HG03095 (cell line): ENCODE measurements at regions not wholly inside any gene's neighbourhood (a gene's known extent, or its start where the extent isn't known, plus 50 kb on each side); places are given as distances from the start of the nearest gene placed in this dataset.

Experiments used
- ATAC-seq: cut with Tn5 transposase; IDR thresholded peaks from one replicate; pipeline ENCODE4 v1.9.1; 2021; ENCODE audit warnings: moderate library complexity; ENCODE audit not compliant: unreplicated experiment

DNA sequence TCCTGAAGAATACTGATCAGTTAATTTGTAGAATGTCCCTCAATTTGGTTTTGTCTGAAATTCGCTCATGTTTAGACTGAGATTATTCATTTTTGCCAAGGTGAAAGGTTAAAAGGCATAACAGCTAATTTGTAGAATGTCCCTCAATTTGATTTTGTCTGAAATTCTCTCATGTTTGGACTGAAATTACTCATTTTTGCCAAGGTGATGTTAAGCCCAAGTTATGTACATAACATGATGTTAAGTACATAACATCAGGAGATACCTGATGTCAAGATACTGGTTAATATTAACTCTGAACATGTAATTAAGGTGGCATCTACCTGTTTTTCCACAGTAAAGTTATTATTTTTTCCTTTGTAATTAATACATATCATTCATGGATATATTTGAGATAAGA lies 243.4 kb upstream of the PMFBP1 start:
- ATAC-seq, result no peak

- ATAC-seq, result no peak
Observed at GRCh38 chr16:72410492-72410891, 238.5 kb upstream of the PMFBP1 start.

- ATAC-seq, result no peak
Observed at GRCh38 chr16:72409423-72409822, 237.5 kb upstream of the PMFBP1 start.

DNA sequence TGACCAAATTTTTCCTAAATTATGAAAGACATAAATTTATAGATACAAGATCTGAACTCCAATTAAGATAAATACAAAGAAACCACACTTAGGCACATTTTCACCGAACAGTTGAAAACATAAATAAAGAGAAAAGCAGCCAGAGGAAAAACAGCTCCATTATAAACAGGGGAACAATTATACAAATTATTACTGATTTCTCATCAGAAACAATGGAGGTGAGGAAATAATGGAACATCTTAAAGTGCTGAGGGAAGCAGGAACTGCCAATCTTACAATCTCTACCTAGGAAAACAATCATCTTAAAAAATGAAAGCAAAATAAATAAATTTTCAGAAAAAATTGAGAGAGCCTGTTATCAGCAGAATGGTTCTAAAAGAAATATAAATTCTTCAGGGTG lies 234.4 kb upstream of the PMFBP1 start:
- ATAC-seq, result no peak

- no peak for ATAC-seq
Observed at GRCh38 chr16:72404299-72404698, 232.3 kb upstream of the PMFBP1 start.

- no peak for ATAC-seq
Observed at GRCh38 chr16:72401084-72401361, 229.1 kb upstream of the PMFBP1 start.

DNA sequence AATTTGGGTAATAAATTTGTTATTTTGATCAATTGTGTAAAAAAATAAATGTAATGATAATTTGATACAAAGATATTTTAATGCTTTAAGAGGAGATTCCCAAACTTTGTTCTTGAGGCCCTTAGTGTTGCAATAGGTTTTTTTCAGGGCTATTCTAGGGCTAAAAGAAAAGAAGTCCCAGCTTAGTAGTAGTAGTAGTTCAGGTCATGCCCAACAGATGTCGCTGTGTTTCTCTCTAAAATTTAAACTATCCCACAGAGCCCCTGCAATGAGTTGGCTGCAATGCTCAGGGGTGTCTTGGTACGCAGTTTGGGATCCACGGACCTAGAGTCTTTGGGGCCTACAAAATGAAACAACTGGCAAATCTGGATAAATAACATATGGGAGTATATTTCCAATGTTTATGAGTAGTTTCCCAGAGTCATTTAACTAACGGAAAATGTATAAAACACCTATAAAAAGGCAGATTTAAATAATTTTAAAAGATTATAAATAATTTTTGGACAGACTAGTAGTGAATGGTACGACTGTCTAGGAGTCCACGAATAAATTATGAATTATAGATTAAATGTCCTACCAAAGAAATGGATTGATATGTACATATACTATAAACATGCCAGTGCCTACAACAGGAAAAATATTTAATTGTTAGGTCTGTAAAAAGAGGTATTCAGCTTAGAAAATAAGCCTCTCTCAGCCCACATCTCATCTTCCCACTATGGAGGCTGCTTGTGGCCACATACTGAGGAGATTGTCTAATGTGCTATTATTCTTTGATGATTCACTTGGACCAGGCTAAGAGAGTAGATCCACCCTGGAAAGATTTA lies 228.5 kb upstream of the PMFBP1 start:
- ATAC-seq, result no peak

GRCh38 chr16:72399811-72400210 lies 227.9 kb upstream of the PMFBP1 start:
- ATAC-seq, result no peak

GRCh38 chr16:72397876-72398275 lies 225.9 kb upstream of the PMFBP1 start:
- no peak for ATAC-seq

DNA sequence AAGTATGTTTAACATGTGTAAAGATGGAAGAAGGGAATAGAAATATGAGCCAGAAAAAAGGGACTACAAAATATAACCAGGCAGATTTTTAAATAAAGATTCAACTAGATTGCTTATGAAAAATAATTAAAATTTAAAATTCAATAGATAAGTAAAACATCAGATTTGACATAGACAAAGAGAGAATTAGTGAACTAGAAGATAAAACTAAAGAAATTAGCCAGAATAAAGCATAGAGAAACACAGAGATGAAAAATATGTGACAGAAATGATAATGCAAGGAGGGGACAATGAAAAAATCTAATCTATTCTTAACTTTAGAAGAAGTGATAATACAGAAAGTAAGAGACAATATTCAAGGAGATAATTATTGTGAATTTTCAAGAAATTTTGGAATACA lies 222.6 kb upstream of the PMFBP1 start:
- no peak for ATAC-seq

DNA sequence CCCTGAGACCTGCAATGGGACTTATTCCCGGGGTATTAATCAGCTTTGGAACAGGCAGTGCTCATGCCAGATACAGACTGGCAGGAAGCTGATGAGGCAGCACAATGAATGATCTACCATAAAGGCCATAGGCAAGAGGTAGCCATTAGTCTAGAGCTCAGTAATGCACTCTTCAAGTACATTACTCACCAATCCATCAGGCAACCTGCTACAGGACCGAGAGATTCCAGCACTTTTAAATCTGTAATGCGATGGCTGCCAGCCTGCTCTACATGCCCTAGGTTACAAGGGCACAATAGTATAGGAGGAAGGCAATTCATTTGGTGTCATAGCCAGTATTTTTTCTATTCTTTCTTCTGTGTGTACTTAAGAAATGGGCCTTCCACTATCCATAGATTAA lies 217.8 kb upstream of the PMFBP1 start:
- no peak for ATAC-seq

- ATAC-seq, result no peak
Observed at GRCh38 chr16:72388007-72388406, 216.1 kb upstream of the PMFBP1 start.

DNA sequence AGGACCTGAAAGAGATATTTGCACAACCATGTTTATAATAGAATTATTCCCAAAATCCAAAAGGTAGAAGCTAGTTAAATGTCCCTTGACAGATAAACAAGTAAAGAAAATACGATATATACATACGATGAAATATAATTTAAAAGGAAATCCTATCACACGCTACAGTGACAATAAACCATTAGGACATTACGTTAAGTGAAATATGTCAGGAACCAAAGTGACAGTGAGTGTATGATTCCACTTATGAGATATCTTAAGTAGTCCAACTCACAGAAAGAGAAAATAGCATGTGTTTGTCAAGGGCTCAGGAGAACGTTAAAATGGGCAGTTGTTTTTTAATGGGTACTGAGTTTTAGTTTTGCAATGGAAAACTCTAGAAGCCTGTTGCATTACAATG lies 212.7 kb upstream of the PMFBP1 start:
- no peak for ATAC-seq

DNA sequence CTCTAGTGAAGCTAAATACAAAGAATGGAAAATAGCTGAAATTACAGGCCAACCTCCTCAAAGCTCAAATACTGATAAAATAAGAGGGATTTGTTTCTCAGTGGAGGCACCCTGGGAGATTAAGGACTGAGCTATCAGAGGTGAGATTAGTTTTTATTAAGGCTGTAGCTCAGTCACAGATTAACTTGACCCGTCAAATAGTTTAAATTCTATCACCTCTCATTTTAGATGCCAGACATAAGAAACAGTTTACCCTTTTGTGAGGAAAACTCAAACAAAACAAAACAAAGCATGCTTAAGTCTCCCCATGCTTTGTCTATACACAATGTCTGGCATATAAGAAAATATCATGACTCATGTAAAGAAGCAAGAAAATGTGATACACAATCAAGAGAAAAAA lies 208.3 kb upstream of the PMFBP1 start:
- no peak for ATAC-seq

GRCh38 chr16:72373201-72373600 lies 201.2 kb upstream of the PMFBP1 start:
- no peak for ATAC-seq

- no peak for ATAC-seq
Observed at GRCh38 chr16:72372087-72373045, 200.4 kb upstream of the PMFBP1 start.

GRCh38 chr16:72371307-72372086 lies 199.5 kb upstream of the PMFBP1 start:
- ATAC-seq, result no peak

- ATAC-seq, result no peak
Observed at GRCh38 chr16:72369274-72369673, 197.3 kb upstream of the PMFBP1 start.

DNA sequence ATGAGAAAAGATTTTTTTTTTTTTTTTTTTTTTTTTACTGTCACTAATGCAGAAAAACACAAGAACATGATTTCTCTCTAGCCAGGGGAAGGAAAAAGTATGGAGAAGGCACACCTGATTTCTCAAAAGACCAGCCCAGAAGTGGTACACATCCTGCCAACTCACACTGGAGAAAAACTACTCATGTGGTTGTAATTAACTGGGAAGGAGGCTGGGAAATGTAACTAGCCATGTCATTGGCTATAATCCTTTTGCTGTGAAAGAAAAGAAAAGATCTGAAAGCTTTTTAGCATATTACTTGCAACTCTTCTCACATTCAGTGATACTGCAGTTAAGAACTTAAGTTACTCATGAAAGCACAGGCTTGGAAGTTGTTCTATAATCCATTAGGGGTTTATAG lies 195.9 kb upstream of the PMFBP1 start:
- ATAC-seq, result no peak

DNA sequence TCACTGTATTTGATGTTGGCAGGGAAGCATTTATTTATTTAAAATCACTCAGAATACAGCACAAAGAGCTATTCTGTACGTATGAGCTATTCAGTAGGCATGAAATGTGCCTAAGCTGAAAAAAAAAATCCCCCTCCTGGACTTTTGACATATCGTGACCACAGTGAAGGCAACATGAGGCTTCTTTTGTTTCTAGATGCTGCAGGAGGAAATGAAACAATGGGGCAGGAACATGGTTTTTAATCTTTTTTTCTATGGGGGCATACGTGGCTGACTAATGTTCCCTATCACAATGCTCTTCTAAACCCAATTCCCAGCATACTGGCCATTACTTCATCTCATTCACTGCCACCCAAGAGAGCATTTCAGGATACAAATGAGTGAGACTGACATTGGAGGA lies 191.0 kb upstream of the PMFBP1 start:
- ATAC-seq, result no peak

DNA sequence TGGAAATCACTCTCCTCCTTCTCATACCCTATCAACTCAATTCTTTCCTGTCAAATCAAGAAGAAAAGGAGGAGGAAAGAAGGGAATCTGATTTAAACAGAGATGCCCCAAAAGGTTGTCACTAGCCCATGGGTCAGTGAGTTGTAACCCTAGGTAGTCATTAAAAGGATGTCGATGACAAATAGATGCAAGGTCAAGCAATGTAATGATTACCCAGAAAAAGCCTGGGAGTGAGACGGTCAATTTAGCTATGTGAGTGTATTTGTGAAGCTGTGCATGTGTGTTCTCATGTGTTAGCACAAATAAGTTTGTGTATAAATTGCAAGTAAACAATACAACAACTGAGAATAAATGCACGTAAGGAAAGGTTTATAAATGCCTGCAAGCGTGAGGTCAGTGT lies 190.5 kb upstream of the PMFBP1 start:
- no peak for ATAC-seq
